Smooth muscle cell (in vitro differentiated cells): ENCODE measurements at regions not wholly inside any gene's neighbourhood (a gene's known extent, or its start where the extent isn't known, plus 50 kb on each side); places are given as distances from the start of the nearest gene placed in this dataset.

ENCODE experiments used
- DNase-seq: peaks from one replicate; lab custom pipeline; 2025; ENCODE audit not compliant: unreplicated experiment; lab: John Stamatoyannopoulos, UW
- H2AFZ ChIP-seq: fragments of 200-600 bp; sonication (generic); 2 replicates; pipeline ENCODE4 v1.6.0; 2016; ENCODE audit warnings: antibody characterized with exemption, low read depth, mild to moderate bottlenecking
- H3F3A ChIP-seq: fragments of 200-600 bp; sonication (generic); 2 replicates; pipeline ENCODE4 v1.6.0; 2017; ENCODE audit warnings: antibody characterized with exemption, low read depth
- H3K27ac ChIP-seq: fragments of 200-600 bp; sonication (generic); 2 replicates; pipeline ENCODE4 v1.5.1; 2016; ENCODE audit warnings: low read depth, mild to moderate bottlenecking
- H3K27me3 ChIP-seq: fragments of 200-600 bp; sonication (generic); 2 replicates; pipeline ENCODE4 v1.6.1; 2016; ENCODE audit warnings: low read depth, mild to moderate bottlenecking
- H3K36me3 ChIP-seq: fragments of 200-600 bp; sonication (generic); 2 replicates; pipeline ENCODE4 v1.5.1; 2016; ENCODE audit warnings: low read depth
- H3K4me1 ChIP-seq: fragments of 200-600 bp; sonication (generic); 2 replicates; pipeline ENCODE4 v1.5.1; 2016; ENCODE audit warnings: low read depth
- H3K4me2 ChIP-seq: fragments of 200-600 bp; sonication (generic); 2 replicates; pipeline ENCODE4 v1.6.0; 2016; ENCODE audit warnings: mild to moderate bottlenecking
- H3K4me3 ChIP-seq: fragments of 200-600 bp; sonication (generic); 2 replicates; pipeline ENCODE4 v1.5.1; 2016; ENCODE audit warnings: mild to moderate bottlenecking
- H3K79me2 ChIP-seq: fragments of 200-600 bp; sonication (generic); 2 replicates; pipeline ENCODE4 v1.6.0; 2016; ENCODE audit warnings: low read depth, mild to moderate bottlenecking
- H3K9ac ChIP-seq: fragments of 200-600 bp; sonication (generic); 2 replicates; pipeline ENCODE4 v1.6.0; 2016; ENCODE audit warnings: low read depth
- H3K9me3 ChIP-seq: fragments of 200-600 bp; sonication (generic); replicated peaks from 2 replicates; pipeline ENCODE4 v1.5.1; 2016; ENCODE audit warnings: low read depth
- H4K20me1 ChIP-seq: fragments of 200-600 bp; sonication (generic); 2 replicates; pipeline ENCODE4 v1.6.0; 2016; ENCODE audit warnings: low read depth
- WGBS: methylation state at CpG from one replicate; pipeline ENCODE4 v1.1.7; 2016; ENCODE audit warnings: low lambda C conversion rate; 5-methylcytosine and 5-hydroxymethylcytosine counted together
- TF ChIP-seq, protein P1 (sequence below): fragments of 200-600 bp; sonication (generic); IDR thresholded peaks from 2 replicates; pipeline ENCODE4 v1.5.1; 2017; ENCODE audit warnings: borderline replicate concordance, mild to moderate bottlenecking, antibody characterized with exemption; ENCODE audit not compliant: insufficient read depth, poor library complexity, severe bottlenecking

DNA sequence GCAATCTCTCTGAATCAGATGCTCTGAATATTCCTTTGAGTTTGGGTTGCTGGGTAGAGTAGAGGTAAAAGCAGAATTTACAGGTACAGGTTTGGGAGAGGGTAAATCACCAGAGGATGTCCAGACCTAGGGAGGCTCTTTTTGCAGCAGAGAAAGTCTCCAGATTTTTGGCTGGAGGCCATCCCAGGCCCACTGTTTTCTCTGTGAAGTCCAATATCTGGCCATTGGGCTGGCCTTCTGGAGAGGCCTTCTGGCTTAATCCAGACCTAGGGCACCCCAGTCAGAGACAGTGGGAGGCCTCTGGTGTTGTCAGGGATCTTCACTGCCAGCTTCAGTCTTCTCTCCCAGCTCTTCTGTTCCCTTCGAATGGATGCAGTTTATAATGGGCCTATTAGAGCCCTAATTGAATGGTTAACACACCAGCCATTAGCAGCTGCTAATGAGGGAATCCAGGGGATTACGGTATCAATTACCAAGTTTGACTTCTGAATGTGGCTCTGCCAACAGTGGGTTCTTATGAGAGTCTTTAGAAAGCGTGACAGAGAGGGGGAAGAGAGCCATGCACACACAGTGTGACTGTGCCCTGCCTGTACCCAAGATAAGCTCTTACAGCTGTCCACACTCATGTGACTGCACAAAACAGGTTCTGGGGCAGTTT lies 183.1 kb downstream of the EMP1 start:
- Histone ChIP-seq H3K9ac (no peak overlapping the region), H2AFZ (no peak overlapping the region)
- TF ChIP-seq, protein P1, sequence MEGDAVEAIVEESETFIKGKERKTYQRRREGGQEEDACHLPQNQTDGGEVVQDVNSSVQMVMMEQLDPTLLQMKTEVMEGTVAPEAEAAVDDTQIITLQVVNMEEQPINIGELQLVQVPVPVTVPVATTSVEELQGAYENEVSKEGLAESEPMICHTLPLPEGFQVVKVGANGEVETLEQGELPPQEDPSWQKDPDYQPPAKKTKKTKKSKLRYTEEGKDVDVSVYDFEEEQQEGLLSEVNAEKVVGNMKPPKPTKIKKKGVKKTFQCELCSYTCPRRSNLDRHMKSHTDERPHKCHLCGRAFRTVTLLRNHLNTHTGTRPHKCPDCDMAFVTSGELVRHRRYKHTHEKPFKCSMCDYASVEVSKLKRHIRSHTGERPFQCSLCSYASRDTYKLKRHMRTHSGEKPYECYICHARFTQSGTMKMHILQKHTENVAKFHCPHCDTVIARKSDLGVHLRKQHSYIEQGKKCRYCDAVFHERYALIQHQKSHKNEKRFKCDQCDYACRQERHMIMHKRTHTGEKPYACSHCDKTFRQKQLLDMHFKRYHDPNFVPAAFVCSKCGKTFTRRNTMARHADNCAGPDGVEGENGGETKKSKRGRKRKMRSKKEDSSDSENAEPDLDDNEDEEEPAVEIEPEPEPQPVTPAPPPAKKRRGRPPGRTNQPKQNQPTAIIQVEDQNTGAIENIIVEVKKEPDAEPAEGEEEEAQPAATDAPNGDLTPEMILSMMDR: no peak

DNA sequence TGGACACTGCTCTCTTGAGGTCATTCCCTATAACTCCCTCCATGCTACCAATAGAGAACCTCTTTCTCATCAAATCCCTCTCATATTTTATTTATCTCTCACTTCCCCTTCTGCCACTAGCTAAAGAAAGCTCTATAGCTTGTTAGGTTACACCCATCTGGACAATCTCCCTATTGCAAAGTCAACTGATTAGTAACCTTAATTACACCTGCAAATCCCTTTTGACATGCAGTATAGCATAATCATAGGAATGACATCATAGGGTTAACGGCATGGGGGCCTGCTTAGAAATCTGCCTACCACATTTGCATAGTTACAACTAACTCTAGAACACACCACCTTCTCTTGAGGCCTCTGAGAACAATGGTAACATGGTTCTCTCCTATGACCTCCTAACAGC lies 181.2 kb downstream of the EMP1 start:
- Histone ChIP-seq H3K4me3 (no peak overlapping the region), H4K20me1 (no peaks in the 10 kb centered on the region), H2AFZ (no peak overlapping the region), H3K27me3 (no peaks in the 10 kb centered on the region), H3F3A (no peaks in the 10 kb centered on the region), H3K27ac (no peak overlapping the region), H3K9me3 (no peaks in the 10 kb centered on the region), H3K79me2 (no peaks in the 10 kb centered on the region), H3K36me3 (no peaks in the 10 kb centered on the region), H3K4me1 (peaks cover 6% of the 10 kb centered on the region), H3K4me2 (no peak overlapping the region), H3K9ac (no peak overlapping the region)
- DNase-seq: no peak
- 95% methylated on average over 1 of the region's 1 CpG for WGBS
- TF ChIP-seq, protein P1: no peak

More for the DNA sequence above, 183.1 kb downstream of the EMP1 start:
- H3F3A ChIP-seq: no peaks in the 10 kb centered on the region
- H3K27ac ChIP-seq: no peak overlapping the region
- no peaks in the 10 kb centered on the region for H3K27me3 ChIP-seq
- no peak overlapping the region for H3K4me2 ChIP-seq
- H3K79me2 ChIP-seq: no peaks in the 10 kb centered on the region
- WGBS: 84% methylated on average over 3 of the region's 3 CpGs
- no peak for DNase-seq
- H4K20me1 ChIP-seq: no peaks in the 10 kb centered on the region
- H3K9me3 ChIP-seq: no peaks in the 10 kb centered on the region
- no peak overlapping the region for H3K4me3 ChIP-seq
- H3K4me1 ChIP-seq: peaks cover 6% of the 10 kb centered on the region
- no peaks in the 10 kb centered on the region for H3K36me3 ChIP-seq

DNA sequence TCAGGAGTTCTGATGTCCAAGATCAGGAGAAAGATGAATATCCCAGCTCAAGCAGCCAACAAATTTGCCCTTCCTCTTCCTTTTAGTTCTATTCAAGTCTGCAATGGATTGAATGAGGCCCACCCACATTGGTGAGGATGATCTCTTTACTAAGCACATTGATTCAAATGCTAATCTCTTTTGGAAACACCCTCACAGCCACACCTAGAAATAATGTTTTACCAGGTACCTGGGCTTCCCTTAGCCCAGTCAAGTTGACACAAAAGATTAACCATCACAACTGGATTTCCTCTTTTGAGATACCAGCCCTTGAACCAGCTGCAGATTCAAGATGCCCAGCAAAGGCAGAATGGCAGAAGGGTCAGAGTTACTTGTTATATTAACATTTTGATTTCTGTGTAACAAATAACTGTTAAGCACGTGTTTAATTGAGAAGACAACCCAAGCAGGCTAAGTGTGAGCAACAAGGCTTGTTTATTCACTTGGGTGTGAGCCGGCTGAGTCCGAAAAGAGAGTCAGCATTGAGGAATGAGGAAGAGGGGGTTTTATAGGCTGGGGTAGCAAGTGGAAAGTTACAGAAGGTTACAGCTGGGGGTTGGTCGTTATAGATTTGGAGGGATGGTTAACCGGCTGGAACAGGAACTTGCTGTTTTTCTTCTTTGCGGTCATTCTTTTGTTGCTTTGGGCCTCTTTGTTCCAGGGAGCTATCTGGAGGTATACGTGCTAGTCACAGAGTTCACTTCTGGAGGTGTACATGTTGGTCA lies 180.3 kb downstream of the EMP1 start:
- H3K27ac ChIP-seq: no peak overlapping the region
- no peak overlapping the region for H3K9ac ChIP-seq
- H3F3A ChIP-seq: no peaks in the 10 kb centered on the region
- no peaks in the 10 kb centered on the region for H3K79me2 ChIP-seq
- H3K36me3 ChIP-seq: no peaks in the 10 kb centered on the region
- TF ChIP-seq, protein P1: no peak
- no peaks in the 10 kb centered on the region for H3K27me3 ChIP-seq
- no peak overlapping the region for H2AFZ ChIP-seq
- H3K4me1 ChIP-seq: no peaks in the 10 kb centered on the region
- no peaks in the 10 kb centered on the region for H3K9me3 ChIP-seq
- DNase-seq: no peak
- H3K4me3 ChIP-seq: no peak overlapping the region
- H3K4me2 ChIP-seq: no peak overlapping the region
- H4K20me1 ChIP-seq: no peaks in the 10 kb centered on the region
- 29% methylated on average over 7 of the region's 7 CpGs for WGBS
